T-cell (primary cell): ENCODE measurements at regions not wholly inside any gene's neighbourhood (a gene's known extent, or its start where the extent isn't known, plus 50 kb on each side); places are given as distances from the start of the nearest gene placed in this dataset.
"Not testable (repeated sequence)": the region's sequence is repeated elsewhere in the genome, so short reads cannot be mapped to it uniquely, and the experiment has no call there.

Experiments
- ATAC-seq, 4 experiments: fragments of 200-7000 bp in 3 of 4; fragments of 150-1000 bp in 1 of 4; cut with Tn5 transposase; replicated peaks in 1 of 4; 1 replicate in 3 of 4; 2 replicates in 1 of 4; pipeline ENCODE4 v1.10.0; 2021; ENCODE audit warnings: moderate library complexity in 3 of 4, mild to moderate bottlenecking in 2 of 4, moderate number of reproducible peaks in 1 of 4
- CTCF ChIA-PET, 2 donors: fragments of 300-600 bp; sonication (Branson Sonifier 250); formaldehyde crosslinking; loops; one replicate each; lab custom pipeline; 2022; ENCODE audit warnings: antibody characterized with exemption in 2 of 2; lab: Charles Lee
- POLR2A ChIA-PET, 2 donors: fragments of 300-600 bp; sonication (Branson Sonifier 250); formaldehyde crosslinking; loops; one replicate each; lab custom pipeline; 2022; ENCODE audit warnings: antibody characterized with exemption in 2 of 2; lab: Charles Lee
- DNase-seq, 35 experiments: peaks; one replicate each; pipeline versions ENCODE4 v3.0.0 to v3.0.0-alpha.2; 2013 to 2023
- H3K27ac ChIP-seq: one replicate; pipeline ENCODE4 v1.5.1; 2013; ENCODE audit warnings: low read length
- H3K27me3 ChIP-seq, 2 experiments: replicated peaks in 1 of 2; 1 replicate in 1 of 2; 2 replicates in 1 of 2; pipeline versions ENCODE4 v1.6.1 to v1.7.0; 2013; ENCODE audit warnings: low read length in 1 of 2, mixed read lengths in 1 of 2; ENCODE audit not compliant: control insufficient read depth in 2 of 2, insufficient read depth in 2 of 2; ENCODE audit errors: extremely low read depth in 1 of 2
- H3K36me3 ChIP-seq, 2 donors: 1 replicate in 1 of 2; 2 replicates in 1 of 2; pipeline versions ENCODE4 v1.6.1 to v1.7.0; 2013; ENCODE audit warnings: low read length in 1 of 2; ENCODE audit not compliant: control insufficient read depth in 2 of 2, insufficient read depth in 1 of 2; ENCODE audit errors: extremely low read depth in 1 of 2
- H3K4me1 ChIP-seq, 2 experiments: 1 replicate in 1 of 2; 2 replicates in 1 of 2; pipeline versions ENCODE4 v1.6.1 to v1.7.0; 2013; ENCODE audit warnings: low read length in 2 of 2, mixed read lengths in 1 of 2; ENCODE audit not compliant: insufficient read depth in 2 of 2, control insufficient read depth in 1 of 2; ENCODE audit errors: extremely low read depth in 1 of 2
- H3K4me3 ChIP-seq, 2 donors: 1 replicate in 1 of 2; 2 replicates in 1 of 2; pipeline versions ENCODE4 v1.5.1 to v1.7.0; 2013; ENCODE audit warnings: mild to moderate bottlenecking in 2 of 2, low read length in 1 of 2, moderate library complexity in 1 of 2; ENCODE audit not compliant: control insufficient read depth in 1 of 2; ENCODE audit errors: extremely low read depth in 1 of 2
- H3K9me3 ChIP-seq: 2 replicates; pipeline ENCODE4 v1.7.0; 2013
- H3K27ac Mint-ChIP-seq, 2 donors: one replicate each; pipeline ENCODE4 v1.8.0; 2020 to 2021; ENCODE audit warnings: mild to moderate bottlenecking in 2 of 2, mixed read lengths in 2 of 2
- H3K27me3 Mint-ChIP-seq, 2 donors: one replicate each; pipeline ENCODE4 v1.8.0; 2021 to 2022; ENCODE audit warnings: mixed read lengths in 2 of 2
- H3K36me3 Mint-ChIP-seq: one replicate; pipeline ENCODE4 v1.8.0; 2021; ENCODE audit warnings: mixed read lengths
- H3K4me1 Mint-ChIP-seq, 3 donors: one replicate each; pipeline ENCODE4 v1.8.0; 2020 to 2022; ENCODE audit warnings: mixed read lengths in 3 of 3, mild to moderate bottlenecking in 1 of 3
- H3K4me3 Mint-ChIP-seq, 3 donors: one replicate each; pipeline ENCODE4 v1.8.0; 2020 to 2022; ENCODE audit warnings: mild to moderate bottlenecking in 3 of 3, mixed read lengths in 3 of 3, moderate library complexity in 3 of 3
- H3K9me3 Mint-ChIP-seq, 3 donors: one replicate each; pipeline ENCODE4 v1.8.0; 2020 to 2022; ENCODE audit warnings: mixed read lengths in 3 of 3
- WGBS: methylation state at CpG from one replicate; pipeline ENCODE4 v1.1.5; 2013; ENCODE audit warnings: missing lambda C conversion rate; ENCODE audit not compliant: insufficient coverage; 5-methylcytosine and 5-hydroxymethylcytosine counted together

DNA sequence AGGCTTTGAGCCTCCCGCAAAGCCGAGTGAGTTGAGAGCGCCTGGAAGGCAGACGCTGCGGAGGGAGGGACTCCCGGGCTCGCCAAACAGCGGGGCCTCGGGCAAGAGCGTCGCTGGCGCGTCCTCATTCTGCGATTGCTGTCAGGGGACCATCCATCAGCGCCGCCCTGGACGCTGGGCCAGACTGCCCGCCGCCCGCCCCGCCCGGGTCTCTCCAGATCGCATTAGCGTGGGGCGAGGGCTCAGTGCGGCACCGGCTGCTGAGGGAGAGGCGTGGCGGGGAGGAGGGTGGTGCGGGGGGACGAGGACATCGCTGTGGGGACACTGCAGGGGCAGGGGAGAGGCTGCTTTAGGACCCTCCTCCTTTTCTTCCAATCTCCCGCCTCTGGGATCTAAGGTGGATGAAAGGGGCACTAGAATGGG is 957.2 kb upstream of the DEFB115 start:
- DNase-seq, H3K27ac Mint-ChIP-seq: not testable (repeated sequence)

DNA sequence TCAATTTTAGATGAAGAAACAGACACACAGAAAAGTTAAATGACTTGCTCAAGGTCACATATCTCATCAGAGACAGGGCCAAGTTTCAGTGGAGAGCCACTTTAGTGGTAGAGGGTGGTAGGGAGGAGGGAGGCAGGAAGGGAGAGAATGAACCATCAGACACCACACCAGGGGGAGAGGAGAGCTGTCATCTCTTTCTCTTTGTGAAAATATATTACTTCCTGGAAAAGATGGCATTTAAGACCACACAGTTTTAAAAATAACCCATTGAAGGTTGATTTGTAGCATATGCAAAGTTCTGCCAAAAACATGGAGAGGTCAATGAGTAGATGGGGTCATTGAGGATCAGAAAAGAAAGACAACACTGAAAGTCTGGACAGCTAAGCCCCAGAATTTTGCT is 954.7 kb upstream of the DEFB115 start:
- H3K27ac ChIP-seq, DNase-seq, H3K27ac Mint-ChIP-seq, H3K27me3 ChIP-seq, ATAC-seq, H3K4me3 ChIP-seq, H3K9me3 ChIP-seq, H3K36me3 Mint-ChIP-seq, H3K4me1 ChIP-seq, H3K4me3 Mint-ChIP-seq, H3K9me3 Mint-ChIP-seq, CTCF ChIA-PET, POLR2A ChIA-PET, H3K36me3 ChIP-seq: not testable (repeated sequence)
- peaks cover 3 to 20% (median 16%) of the 10 kb centered on the region in 3 donors for H3K4me1 Mint-ChIP-seq
- H3K27me3 Mint-ChIP-seq, result peaks cover 8 to 15% of the 10 kb centered on the region in 2 donors

More for the DNA sequence above, 957.2 kb upstream of the DEFB115 start:
- ATAC-seq, H3K9me3 ChIP-seq, H3K9me3 Mint-ChIP-seq, H3K4me3 ChIP-seq, H3K36me3 ChIP-seq, H3K36me3 Mint-ChIP-seq, CTCF ChIA-PET, H3K4me1 ChIP-seq, POLR2A ChIA-PET, H3K27me3 ChIP-seq, H3K27ac ChIP-seq: not testable (repeated sequence)
- H3K4me1 Mint-ChIP-seq, result peaks cover 3 to 20% (median 16%) of the 10 kb centered on the region in 3 donors
- peaks cover 13 to 15% of the 10 kb centered on the region in 2 donors for H3K27me3 Mint-ChIP-seq
- 29% methylated on average over 23 of the region's 33 CpGs for WGBS
- peak overlapping the region; percentile 28 to 81 (median 68) for H3K4me3 Mint-ChIP-seq

DNA sequence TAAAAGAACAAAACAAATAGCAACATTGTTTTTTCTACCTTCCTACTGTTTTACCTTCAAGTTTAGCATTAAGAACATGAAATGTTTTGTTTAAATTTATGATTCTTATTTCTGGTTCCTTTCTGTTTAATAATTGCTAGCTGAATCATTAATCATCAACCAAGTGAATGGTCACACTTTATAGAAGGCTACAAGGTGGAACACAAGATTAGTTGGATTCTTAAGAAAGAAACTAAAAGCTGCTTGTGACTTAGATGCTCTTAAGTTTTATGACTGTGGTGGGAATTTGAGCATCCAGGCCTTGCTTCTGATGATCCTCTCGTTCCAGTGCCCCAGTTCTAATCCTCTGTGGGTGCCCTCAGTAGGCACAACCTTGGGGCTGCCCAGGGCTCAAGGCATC is 947.5 kb upstream of the DEFB115 start:
- H3K9me3 ChIP-seq, H3K27me3 ChIP-seq, H3K4me3 Mint-ChIP-seq, DNase-seq, H3K9me3 Mint-ChIP-seq, H3K27ac ChIP-seq, H3K27ac Mint-ChIP-seq, H3K36me3 Mint-ChIP-seq, ATAC-seq, H3K36me3 ChIP-seq, H3K4me1 ChIP-seq, H3K27me3 Mint-ChIP-seq, H3K4me3 ChIP-seq, CTCF ChIA-PET, POLR2A ChIA-PET, H3K4me1 Mint-ChIP-seq: not testable (repeated sequence)
- no CpG with 5 or more reads among the region's 1 CpG for WGBS

DNA sequence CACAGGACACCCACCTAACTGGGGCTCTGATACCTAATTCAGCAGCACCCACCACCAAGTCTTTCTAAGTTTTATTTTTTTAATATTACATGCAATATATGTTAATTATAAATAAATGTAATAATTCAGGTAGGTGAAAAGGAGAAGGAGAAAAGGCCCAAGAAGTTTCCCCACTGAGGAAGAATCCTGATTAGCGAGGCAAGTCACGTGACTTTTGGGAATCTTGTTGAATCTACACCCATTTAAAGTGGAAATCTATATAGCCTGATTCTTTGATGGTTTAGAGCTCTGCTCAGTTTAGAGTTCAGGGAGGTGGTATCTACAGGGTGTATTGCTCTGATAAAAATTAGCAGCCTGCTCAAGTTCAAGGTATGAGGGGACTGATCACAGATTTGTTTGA is 947.1 kb upstream of the DEFB115 start:
- H3K4me1 Mint-ChIP-seq, H3K9me3 ChIP-seq, H3K27ac Mint-ChIP-seq, H3K4me3 ChIP-seq, H3K27me3 ChIP-seq, H3K36me3 Mint-ChIP-seq, H3K27ac ChIP-seq, ATAC-seq, H3K27me3 Mint-ChIP-seq, POLR2A ChIA-PET, CTCF ChIA-PET, H3K4me3 Mint-ChIP-seq, DNase-seq, H3K36me3 ChIP-seq, H3K9me3 Mint-ChIP-seq, H3K4me1 ChIP-seq: not testable (repeated sequence)
- WGBS, result no CpG with 5 or more reads among the region's 2 CpGs

DNA sequence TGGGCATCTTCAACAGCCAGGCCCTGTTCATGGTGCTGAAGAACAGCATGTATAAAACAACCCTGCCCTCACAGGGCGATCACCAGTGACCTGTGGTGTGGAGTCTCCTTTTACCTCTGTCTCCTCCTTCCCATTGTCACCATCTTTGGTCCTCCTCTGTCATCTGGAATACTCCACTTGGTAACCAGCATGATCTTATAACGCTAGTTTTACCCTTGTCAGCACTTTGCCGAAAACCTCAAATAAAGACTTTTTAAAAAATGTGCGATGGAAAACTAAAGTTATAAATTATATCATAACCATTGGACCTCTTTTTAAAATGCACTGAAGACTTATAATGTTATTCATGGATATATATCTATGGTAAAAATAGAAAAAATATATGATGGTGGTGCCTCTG is 945.2 kb upstream of the DEFB115 start:
- CTCF ChIA-PET, H3K36me3 ChIP-seq, H3K9me3 ChIP-seq, H3K27ac ChIP-seq, H3K4me3 Mint-ChIP-seq, H3K27ac Mint-ChIP-seq, H3K36me3 Mint-ChIP-seq, H3K27me3 ChIP-seq, H3K9me3 Mint-ChIP-seq, H3K4me1 Mint-ChIP-seq, DNase-seq, H3K4me3 ChIP-seq, POLR2A ChIA-PET, ATAC-seq, H3K4me1 ChIP-seq: not testable (repeated sequence)
- no CpG with 5 or more reads among the region's 4 CpGs for WGBS
- peaks cover 6 to 18% of the 10 kb centered on the region in 2 donors for H3K27me3 Mint-ChIP-seq

DNA sequence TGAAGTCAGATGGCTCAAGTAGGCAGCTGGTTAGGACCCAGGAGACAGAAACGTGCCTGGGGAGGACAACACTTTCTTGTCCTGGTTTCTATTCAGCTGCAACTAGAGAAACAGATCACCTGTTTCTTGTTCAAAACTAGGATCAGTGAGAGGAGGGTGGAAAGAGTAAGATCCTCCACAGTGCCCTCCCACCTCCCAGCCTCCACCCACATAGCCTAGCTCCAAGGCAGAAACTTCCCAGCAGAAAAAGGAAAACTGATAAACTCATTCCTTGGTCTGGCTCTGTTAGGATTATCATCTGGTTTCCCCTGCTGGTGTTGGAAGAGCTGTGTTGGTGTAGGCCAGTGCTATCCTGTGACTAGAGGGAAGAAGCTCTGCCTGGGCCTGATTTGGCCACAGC is 943.8 kb upstream of the DEFB115 start:
- H3K4me3 ChIP-seq, H3K27ac Mint-ChIP-seq, H3K27ac ChIP-seq, H3K36me3 Mint-ChIP-seq, H3K4me1 Mint-ChIP-seq, CTCF ChIA-PET, DNase-seq, H3K4me3 Mint-ChIP-seq, H3K36me3 ChIP-seq, H3K27me3 ChIP-seq, H3K9me3 ChIP-seq, H3K4me1 ChIP-seq, POLR2A ChIA-PET, H3K9me3 Mint-ChIP-seq, ATAC-seq: not testable (repeated sequence)
- H3K27me3 Mint-ChIP-seq, result peaks cover 18 to 23% of the 10 kb centered on the region in 2 donors
- WGBS, result no CpG with 5 or more reads among the region's 1 CpG

DNA sequence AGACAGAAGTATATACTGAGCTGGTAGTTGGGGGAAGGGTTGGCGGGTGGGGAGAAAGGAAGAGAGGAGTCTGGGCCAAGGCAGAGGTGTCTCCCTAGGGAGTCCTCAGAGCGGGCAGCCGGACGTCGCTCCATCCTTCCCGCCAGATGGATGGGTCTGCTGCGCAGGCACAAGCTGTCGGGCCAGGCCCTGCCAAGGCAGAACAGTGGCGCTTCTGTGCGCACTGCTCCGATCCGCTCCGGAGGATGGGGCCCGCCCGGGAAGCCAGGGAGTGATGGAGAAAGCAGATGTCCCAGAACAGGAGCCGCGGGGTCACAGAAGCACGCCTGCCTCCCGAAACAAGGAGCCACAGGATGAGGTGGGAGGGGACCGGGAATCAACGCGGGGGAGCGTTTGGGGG is 941.4 kb upstream of the DEFB115 start:
- H3K4me3 ChIP-seq, H3K36me3 ChIP-seq, POLR2A ChIA-PET, H3K4me1 Mint-ChIP-seq, H3K27ac ChIP-seq, H3K27me3 ChIP-seq, H3K9me3 Mint-ChIP-seq, H3K9me3 ChIP-seq, ATAC-seq, CTCF ChIA-PET, DNase-seq, H3K27ac Mint-ChIP-seq, H3K4me1 ChIP-seq, H3K36me3 Mint-ChIP-seq: not testable (repeated sequence)
- Mint-ChIP-seq H3K27me3 (peaks cover 15 to 23% of the 10 kb centered on the region in 2 donors), H3K4me3 (peak overlapping the region in 1 of 3 donors; percentile 65)
- WGBS, result 62% methylated on average over 10 of the region's 23 CpGs
